Ammon's horn (tissue), 1 donor: ENCODE measurements at regions not wholly inside any gene's neighbourhood (a gene's known extent, or its start where the extent isn't known, plus 50 kb on each side); places are given as distances from the start of the nearest gene placed in this dataset.
"Not testable (repeated sequence)": the region's sequence is repeated elsewhere in the genome, so short reads cannot be mapped to it uniquely, and the experiment has no call there.

Source experiments
- DNase-seq: peaks from one replicate; pipeline ENCODE4 v3.0.0-alpha.2; 2016; ENCODE audit warnings: low spot score

- no peak for DNase-seq
These were observed 540.2 kb downstream of the RAB38 start for GRCh38 chr11:87635001-87635400.

- no peak for DNase-seq
These were observed 540.9 kb downstream of the RAB38 start for GRCh38 chr11:87634331-87634730.

GRCh38 chr11:87628957-87629356 is 546.3 kb downstream of the RAB38 start:
- no peak for DNase-seq

GRCh38 chr11:87628026-87628580 is 547.1 kb downstream of the RAB38 start:
- DNase-seq, result peak; percentile 13

GRCh38 chr11:87623531-87624365 is 551.5 kb downstream of the RAB38 start:
- not testable (repeated sequence) for DNase-seq

- DNase-seq, result no peak
These were observed 558.7 kb downstream of the RAB38 start for GRCh38 chr11:87616511-87616910.

GRCh38 chr11:87604350-87604749 is 566.6 kb downstream of the TMEM135 start:
- no peak for DNase-seq

GRCh38 chr11:87603887-87604286 is 566.2 kb downstream of the TMEM135 start:
- no peak for DNase-seq

- no peak for DNase-seq
These were observed 565.0 kb downstream of the TMEM135 start for GRCh38 chr11:87602776-87603175.

- no peak for DNase-seq
These were observed 563.2 kb downstream of the TMEM135 start for GRCh38 chr11:87600938-87601337.

GRCh38 chr11:87597725-87598124 is 560.0 kb downstream of the TMEM135 start:
- DNase-seq, result no peak

- DNase-seq, result no peak
These were observed 558.4 kb downstream of the TMEM135 start for GRCh38 chr11:87596176-87596575.

- DNase-seq, result no peak
These were observed 551.3 kb downstream of the TMEM135 start for GRCh38 chr11:87589082-87589481.

- not testable (repeated sequence) for DNase-seq
These were observed 547.9 kb downstream of the TMEM135 start for GRCh38 chr11:87585613-87586012.

- no peak for DNase-seq
These were observed 546.2 kb downstream of the TMEM135 start for GRCh38 chr11:87583931-87584330.

GRCh38 chr11:87575088-87575487 is 537.4 kb downstream of the TMEM135 start:
- DNase-seq, result no peak

- DNase-seq, result no peak
These were observed 536.5 kb downstream of the TMEM135 start for GRCh38 chr11:87574193-87574592.

- DNase-seq, result no peak
These were observed 536.0 kb downstream of the TMEM135 start for GRCh38 chr11:87573708-87574107.

- DNase-seq, result no peak
These were observed 535.1 kb downstream of the TMEM135 start for GRCh38 chr11:87572881-87573280.

- no peak for DNase-seq
These were observed 522.6 kb downstream of the TMEM135 start for GRCh38 chr11:87560352-87560751.

GRCh38 chr11:87559852-87560251 is 522.1 kb downstream of the TMEM135 start:
- not testable (repeated sequence) for DNase-seq

GRCh38 chr11:87555101-87555500 is 517.4 kb downstream of the TMEM135 start:
- DNase-seq, result no peak

- no peak for DNase-seq
These were observed 511.1 kb downstream of the TMEM135 start for GRCh38 chr11:87548797-87549196.

- DNase-seq, result no peak
These were observed 508.1 kb downstream of the TMEM135 start for GRCh38 chr11:87545858-87546257.
